GM12873 (cell line): ENCODE measurements at regions not wholly inside any gene's neighbourhood (a gene's known extent, or its start where the extent isn't known, plus 50 kb on each side); places are given as distances from the start of the nearest gene placed in this dataset.

Source experiments
- TF ChIP-seq, protein P1 (sequence below): IDR thresholded peaks from 2 replicates; pipeline ENCODE4 v1.5.1; 2012; ENCODE audit warnings: low read depth, mild to moderate bottlenecking, moderate library complexity, low read length, control low read depth; ENCODE audit not compliant: insufficient read depth; ENCODE audit errors: missing control alignments

DNA sequence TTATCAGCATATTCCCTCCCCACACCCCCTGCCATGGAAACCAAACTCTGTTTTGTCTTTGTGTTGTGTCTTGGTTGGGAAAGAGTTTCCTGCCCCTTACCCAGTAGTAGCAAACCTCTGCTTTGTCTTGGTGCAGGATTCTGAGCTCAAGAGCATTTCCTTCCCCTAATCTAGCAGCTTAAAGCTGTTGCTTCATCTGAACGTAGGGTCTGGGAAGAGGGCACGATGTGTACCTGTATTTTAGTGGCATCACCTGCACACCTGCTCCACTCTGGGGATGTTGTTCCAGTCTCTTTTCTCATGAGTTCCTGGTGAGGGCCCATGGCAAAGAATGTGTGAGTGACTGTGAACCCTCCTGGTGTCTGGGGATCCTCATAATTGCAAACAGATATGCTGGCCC is 164.7 kb downstream of the SCP2D1 start:
- TF ChIP-seq, protein P1, sequence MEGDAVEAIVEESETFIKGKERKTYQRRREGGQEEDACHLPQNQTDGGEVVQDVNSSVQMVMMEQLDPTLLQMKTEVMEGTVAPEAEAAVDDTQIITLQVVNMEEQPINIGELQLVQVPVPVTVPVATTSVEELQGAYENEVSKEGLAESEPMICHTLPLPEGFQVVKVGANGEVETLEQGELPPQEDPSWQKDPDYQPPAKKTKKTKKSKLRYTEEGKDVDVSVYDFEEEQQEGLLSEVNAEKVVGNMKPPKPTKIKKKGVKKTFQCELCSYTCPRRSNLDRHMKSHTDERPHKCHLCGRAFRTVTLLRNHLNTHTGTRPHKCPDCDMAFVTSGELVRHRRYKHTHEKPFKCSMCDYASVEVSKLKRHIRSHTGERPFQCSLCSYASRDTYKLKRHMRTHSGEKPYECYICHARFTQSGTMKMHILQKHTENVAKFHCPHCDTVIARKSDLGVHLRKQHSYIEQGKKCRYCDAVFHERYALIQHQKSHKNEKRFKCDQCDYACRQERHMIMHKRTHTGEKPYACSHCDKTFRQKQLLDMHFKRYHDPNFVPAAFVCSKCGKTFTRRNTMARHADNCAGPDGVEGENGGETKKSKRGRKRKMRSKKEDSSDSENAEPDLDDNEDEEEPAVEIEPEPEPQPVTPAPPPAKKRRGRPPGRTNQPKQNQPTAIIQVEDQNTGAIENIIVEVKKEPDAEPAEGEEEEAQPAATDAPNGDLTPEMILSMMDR: no peak

DNA sequence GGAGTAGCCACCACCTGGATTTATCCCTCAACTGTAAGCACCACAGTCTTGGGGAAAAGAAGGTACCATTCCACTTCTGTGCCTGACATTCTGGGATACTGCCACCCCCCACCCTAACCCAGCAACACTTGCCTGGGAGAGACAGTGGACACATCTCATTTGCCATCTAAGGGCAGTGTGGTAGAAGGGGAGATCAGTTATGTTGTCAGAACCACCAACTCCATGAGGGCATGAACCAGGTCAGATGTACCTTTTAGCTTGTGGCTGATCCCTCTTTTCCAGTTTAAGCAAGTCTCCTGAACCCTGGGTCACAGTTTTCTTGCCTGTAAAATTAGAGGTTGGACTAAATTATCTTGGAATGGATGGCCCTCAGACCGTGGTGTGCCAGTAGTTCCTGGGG is 165.5 kb downstream of the SCP2D1 start:
- TF ChIP-seq, protein P1: no peak

DNA sequence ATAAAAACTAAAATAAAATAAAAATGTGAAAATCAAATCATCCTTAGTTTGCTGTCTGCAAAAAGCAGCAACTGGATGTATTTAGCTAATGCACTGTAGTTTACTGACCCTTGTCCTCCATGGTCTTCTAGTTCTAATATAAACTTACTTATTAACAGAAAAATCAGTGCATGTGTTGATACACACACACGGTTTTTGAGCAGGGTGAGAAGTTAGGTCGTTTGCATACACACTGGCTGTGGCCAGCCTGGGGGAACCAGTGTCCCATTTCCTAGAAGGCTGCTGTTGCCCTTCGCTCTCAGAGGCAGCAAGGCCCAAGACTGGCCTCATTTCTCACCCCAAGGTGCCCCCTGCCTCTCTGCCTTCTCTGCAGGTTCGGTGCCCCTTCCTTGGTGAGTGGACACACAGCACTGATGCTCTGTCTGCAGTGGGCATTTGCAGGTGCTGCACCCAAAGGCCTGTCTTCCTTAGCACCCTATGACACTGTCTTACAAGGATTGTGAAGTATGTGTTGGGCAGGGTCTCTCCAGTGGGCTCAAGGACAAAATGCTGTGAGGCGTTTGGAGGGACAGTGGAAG is 168.5 kb downstream of the SCP2D1 start:
- TF ChIP-seq, protein P1: no peak

DNA sequence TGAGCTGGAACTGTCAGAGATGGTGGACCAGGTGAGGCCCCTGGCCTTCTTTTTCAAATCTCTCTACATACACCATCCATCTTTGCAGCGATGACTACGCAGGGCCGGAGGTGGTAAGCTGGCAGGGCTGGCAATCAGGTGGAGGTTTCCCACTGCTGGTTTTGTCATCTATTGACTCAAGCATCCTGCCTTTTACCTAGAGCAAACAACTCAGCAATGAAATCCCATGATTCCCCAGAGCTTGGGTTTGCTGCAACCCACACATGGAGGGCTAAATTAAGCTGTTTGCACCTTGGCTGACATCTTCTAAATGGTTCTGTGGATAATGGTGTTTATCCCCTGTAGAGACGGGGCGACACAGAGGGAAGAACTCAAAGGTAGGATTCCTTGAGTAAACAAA is 170.2 kb downstream of the SCP2D1 start:
- TF ChIP-seq, protein P1: no peak

DNA sequence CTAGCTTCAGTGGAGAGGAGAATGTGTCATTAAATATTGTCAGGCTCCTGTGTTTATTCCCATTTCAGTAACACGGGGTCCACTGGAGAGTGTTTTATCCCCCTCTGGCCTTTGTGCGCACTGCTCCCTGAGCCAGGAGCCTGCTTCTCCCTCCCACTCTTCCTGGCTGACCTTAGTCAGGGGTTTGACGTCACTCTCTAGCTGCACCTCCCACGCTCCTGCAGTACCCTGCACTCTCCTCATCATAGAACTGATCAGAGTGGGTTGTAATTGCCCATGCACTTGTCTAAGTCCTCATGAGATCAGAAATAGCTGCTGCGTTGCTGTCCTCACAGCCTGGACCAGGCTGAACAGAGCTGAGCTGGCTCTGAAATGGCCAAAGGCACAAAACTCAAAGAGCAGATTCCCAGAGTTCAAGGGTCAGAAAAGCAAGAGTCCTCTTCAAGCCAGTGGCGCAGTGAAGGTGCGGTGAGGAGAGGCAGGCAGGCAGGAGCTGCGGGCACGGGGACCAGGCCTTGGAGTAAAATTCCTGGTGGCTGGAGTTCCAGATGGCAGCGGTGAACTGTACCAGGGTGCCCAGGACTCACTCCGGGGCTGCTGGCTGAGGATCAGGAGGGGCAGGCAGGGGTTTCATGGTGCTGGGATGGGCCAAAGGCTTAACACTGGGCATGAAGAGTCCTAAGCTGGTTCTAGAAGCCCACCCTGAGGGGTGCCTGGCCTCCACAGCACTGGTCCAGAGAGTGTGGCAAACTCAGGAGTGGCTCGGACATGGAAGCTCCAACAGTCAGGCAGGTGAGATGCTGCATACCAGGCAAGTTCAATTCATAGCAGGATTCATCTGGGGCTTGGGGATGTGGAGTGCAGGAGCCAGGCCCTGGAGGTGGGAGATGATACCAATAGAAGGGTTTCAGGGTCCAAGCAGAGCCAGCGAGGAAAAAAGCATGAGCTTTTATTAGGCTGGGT is 170.9 kb downstream of the SCP2D1 start:
- TF ChIP-seq, protein P1: no peak

DNA sequence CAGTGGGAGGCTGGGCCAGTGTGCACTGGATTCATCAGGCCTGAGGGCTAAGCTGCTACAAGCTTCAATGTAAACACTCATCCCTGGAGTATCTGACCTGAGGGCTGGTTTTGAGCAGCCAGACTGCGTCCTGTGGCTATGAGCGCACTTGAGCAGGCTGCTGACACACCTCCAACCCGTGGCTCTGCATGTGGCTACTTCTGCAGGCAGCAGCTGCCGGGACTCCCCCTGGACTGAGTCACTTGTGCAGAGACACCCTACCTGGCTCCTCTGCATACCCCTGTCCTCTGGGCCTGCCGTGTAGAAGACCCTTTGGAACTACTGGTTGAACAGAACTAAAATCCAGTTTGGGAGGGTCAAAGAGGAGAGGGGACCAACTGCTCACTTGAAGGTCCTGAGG is 172.0 kb downstream of the SCP2D1 start:
- TF ChIP-seq, protein P1: no peak

DNA sequence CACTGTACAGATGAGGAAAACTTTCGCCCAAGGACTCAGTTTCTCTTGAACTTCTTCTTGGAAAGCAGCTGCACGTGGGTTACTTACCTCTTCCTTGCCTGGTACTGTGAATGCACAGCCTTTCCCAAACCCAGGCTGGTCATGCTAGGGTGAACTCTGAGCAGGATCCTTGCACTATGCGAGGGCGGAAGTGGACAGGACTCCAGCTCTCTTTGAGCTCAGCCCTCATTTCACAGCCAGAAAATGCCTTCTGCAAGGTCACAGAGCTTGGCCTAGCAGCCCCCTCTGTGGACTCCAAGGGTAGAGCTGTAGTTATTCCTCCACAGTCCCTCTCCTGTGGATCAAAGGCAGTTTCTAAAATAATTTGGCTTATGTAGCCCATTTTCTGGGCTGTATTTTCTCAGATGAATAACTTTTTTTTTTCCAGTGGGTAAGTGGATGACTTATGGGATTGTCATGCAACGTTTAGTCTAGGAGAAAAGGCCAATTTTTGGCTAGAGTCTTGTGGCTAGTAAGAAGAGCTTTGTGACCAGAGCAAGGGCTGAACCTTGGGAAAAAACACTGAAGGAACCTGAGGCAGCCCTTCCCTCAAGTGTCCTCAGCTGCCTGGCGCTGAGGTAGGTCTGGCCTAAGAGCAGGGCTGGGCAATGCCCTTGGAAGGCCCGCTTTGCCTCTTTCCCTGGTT is 172.7 kb downstream of the SCP2D1 start:
- TF ChIP-seq, protein P1: no peak
